ENCODE measurements at regions not wholly inside any gene's neighbourhood (a gene's known extent, or its start where the extent isn't known, plus 50 kb on each side); places are given as distances from the start of the nearest gene placed in this dataset.

GRCh38 chr4:152041295-152041694 lies 280.5 kb upstream of the GATB start:
- Mint-ChIP-seq H3K36me3 (peaks cover 0 to 3% of the 10 kb centered on the region in 2 donors), H3K9me3 (peaks cover 4 to 7% of the 10 kb centered on the region in 2 donors), H3K27ac (no peak overlapping the region), H3K4me3 (no peak overlapping the region), H3K27me3 (peaks cover 5 to 8% of the 10 kb centered on the region in 2 donors), H3K4me1 (peaks cover 11 to 28% of the 10 kb centered on the region in 2 donors)
- peak in 1 of 2 donors; percentile 53 for ATAC-seq (replicated peaks)
- DNase-seq: no peak

- Mint-ChIP-seq H3K36me3 (peaks cover 0 to 3% of the 10 kb centered on the region in 2 donors), H3K9me3 (peaks cover 4 to 7% of the 10 kb centered on the region in 2 donors), H3K27me3 (peaks cover 0 to 8% of the 10 kb centered on the region in 2 donors), H3K27ac (no peak overlapping the region), H3K4me1 (peaks cover 3 to 15% of the 10 kb centered on the region in 2 donors), H3K4me3 (no peak overlapping the region)
- ATAC-seq (replicated peaks) (no peak), DNase-seq (no peak)
Measured at GRCh38 chr4:152039691-152040090, 278.9 kb upstream of the GATB start.

GRCh38 chr4:152039023-152039481 lies 278.2 kb upstream of the GATB start:
- Mint-ChIP-seq H3K27me3 (peaks cover 0 to 8% of the 10 kb centered on the region in 2 donors), H3K9me3 (peaks cover 4 to 7% of the 10 kb centered on the region in 2 donors), H3K4me3 (no peak overlapping the region), H3K4me1 (peaks cover 3 to 10% of the 10 kb centered on the region in 2 donors), H3K27ac (no peak overlapping the region), H3K36me3 (peaks cover 0 to 3% of the 10 kb centered on the region in 2 donors)
- DNase-seq: no peak
- no peak for ATAC-seq (replicated peaks)

GRCh38 chr4:152038238-152038637 lies 277.4 kb upstream of the GATB start:
- ATAC-seq (replicated peaks) (no peak), DNase-seq (no peak)
- H3K4me3 Mint-ChIP-seq: no peak overlapping the region
- peaks cover 3 to 10% of the 10 kb centered on the region in 2 donors for H3K4me1 Mint-ChIP-seq
- H3K27me3 Mint-ChIP-seq: peaks cover 0 to 1% of the 10 kb centered on the region in 2 donors
- no peak overlapping the region for H3K27ac Mint-ChIP-seq
- H3K9me3 Mint-ChIP-seq: peaks cover 3% of the 10 kb centered on the region in 2 donors
- peaks cover 0 to 3% of the 10 kb centered on the region in 2 donors for H3K36me3 Mint-ChIP-seq

- no peak overlapping the region for H3K27ac Mint-ChIP-seq
- H3K4me1 Mint-ChIP-seq: peaks cover 3 to 10% of the 10 kb centered on the region in 2 donors
- DNase-seq (no peak), ATAC-seq (replicated peaks) (no peak)
- no peaks in the 10 kb centered on the region for H3K36me3 Mint-ChIP-seq
- no peak overlapping the region for H3K4me3 Mint-ChIP-seq
- H3K27me3 Mint-ChIP-seq: no peaks in the 10 kb centered on the region
- H3K9me3 Mint-ChIP-seq: no peaks in the 10 kb centered on the region
Measured at GRCh38 chr4:152037435-152037834, 276.6 kb upstream of the GATB start.

GRCh38 chr4:152033621-152034020 lies 272.8 kb upstream of the GATB start:
- DNase-seq (no peak), ATAC-seq (replicated peaks) (no peak)
- Mint-ChIP-seq H3K9me3 (no peaks in the 10 kb centered on the region), H3K36me3 (no peaks in the 10 kb centered on the region), H3K4me3 (no peak overlapping the region), H3K4me1 (no peaks in the 10 kb centered on the region), H3K27me3 (no peaks in the 10 kb centered on the region), H3K27ac (no peak overlapping the region)

- Mint-ChIP-seq H3K27me3 (no peaks in the 10 kb centered on the region), H3K36me3 (no peaks in the 10 kb centered on the region), H3K9me3 (no peaks in the 10 kb centered on the region), H3K4me3 (no peak overlapping the region), H3K27ac (no peak overlapping the region), H3K4me1 (no peaks in the 10 kb centered on the region)
- DNase-seq: no peak
- no peak for ATAC-seq (replicated peaks)
Measured at GRCh38 chr4:152032722-152033131, 271.9 kb upstream of the GATB start.

- H3K27me3 Mint-ChIP-seq: no peaks in the 10 kb centered on the region
- H3K27ac Mint-ChIP-seq: no peak overlapping the region
- no peak overlapping the region for H3K4me3 Mint-ChIP-seq
- DNase-seq: no peak
- ATAC-seq (replicated peaks): no peak
- H3K4me1 Mint-ChIP-seq: no peaks in the 10 kb centered on the region
- no peaks in the 10 kb centered on the region for H3K36me3 Mint-ChIP-seq
- no peaks in the 10 kb centered on the region for H3K9me3 Mint-ChIP-seq
Measured at GRCh38 chr4:152029631-152030030, 268.8 kb upstream of the GATB start.

- H3K27me3 Mint-ChIP-seq: no peaks in the 10 kb centered on the region
- no peak for DNase-seq
- H3K27ac Mint-ChIP-seq: no peak overlapping the region
- no peaks in the 10 kb centered on the region for H3K4me1 Mint-ChIP-seq
- ATAC-seq (replicated peaks): no peak
- H3K36me3 Mint-ChIP-seq: no peaks in the 10 kb centered on the region
- no peak overlapping the region for H3K4me3 Mint-ChIP-seq
- no peaks in the 10 kb centered on the region for H3K9me3 Mint-ChIP-seq
Measured at GRCh38 chr4:152028131-152028530, 267.3 kb upstream of the GATB start.

GRCh38 chr4:152024881-152025280 lies 264.1 kb upstream of the GATB start:
- Mint-ChIP-seq H3K4me3 (no peak overlapping the region), H3K27me3 (peaks cover 0 to 6% of the 10 kb centered on the region in 2 donors), H3K36me3 (no peaks in the 10 kb centered on the region), H3K4me1 (no peaks in the 10 kb centered on the region), H3K27ac (no peak overlapping the region), H3K9me3 (no peaks in the 10 kb centered on the region)
- ATAC-seq (replicated peaks) (no peak), DNase-seq (no peak)

GRCh38 chr4:152023674-152024073 lies 262.9 kb upstream of the GATB start:
- H3K4me1 Mint-ChIP-seq: no peaks in the 10 kb centered on the region
- H3K4me3 Mint-ChIP-seq: no peak overlapping the region

GRCh38 chr4:152022543-152022942 lies 261.7 kb upstream of the GATB start:
- Mint-ChIP-seq H3K4me1 (no peaks in the 10 kb centered on the region), H3K36me3 (no peaks in the 10 kb centered on the region), H3K4me3 (no peak overlapping the region), H3K9me3 (no peaks in the 10 kb centered on the region), H3K27ac (no peak overlapping the region), H3K27me3 (peaks cover 0 to 6% of the 10 kb centered on the region in 2 donors)
- DNase-seq (no peak), ATAC-seq (replicated peaks) (no peak)

More at GRCh38 chr4:152023674-152024073, 262.9 kb upstream of the GATB start:
- Mint-ChIP-seq H3K27me3 (peaks cover 0 to 6% of the 10 kb centered on the region in 2 donors), H3K27ac (no peak overlapping the region), H3K36me3 (no peaks in the 10 kb centered on the region), H3K9me3 (no peaks in the 10 kb centered on the region)
- DNase-seq (no peak), ATAC-seq (replicated peaks) (no peak)

- no peak for ATAC-seq (replicated peaks)
Measured at GRCh38 chr4:152021788-152022438, 261.1 kb upstream of the GATB start.

GRCh38 chr4:152020073-152020472 lies 259.3 kb upstream of the GATB start:
- no peaks in the 10 kb centered on the region for H3K4me1 Mint-ChIP-seq
- no peaks in the 10 kb centered on the region for H3K36me3 Mint-ChIP-seq
- DNase-seq: no peak
- H3K9me3 Mint-ChIP-seq: no peaks in the 10 kb centered on the region
- ATAC-seq (replicated peaks): no peak
- no peak overlapping the region for H3K27ac Mint-ChIP-seq
- no peak overlapping the region for H3K4me3 Mint-ChIP-seq
- peaks cover 0 to 6% of the 10 kb centered on the region in 2 donors for H3K27me3 Mint-ChIP-seq

More at GRCh38 chr4:152021788-152022438, 261.1 kb upstream of the GATB start:
- no peak overlapping the region for H3K27ac Mint-ChIP-seq
- no peaks in the 10 kb centered on the region for H3K4me1 Mint-ChIP-seq
- no peaks in the 10 kb centered on the region for H3K9me3 Mint-ChIP-seq
- H3K27me3 Mint-ChIP-seq: peaks cover 0 to 6% of the 10 kb centered on the region in 2 donors
- DNase-seq: no peak
- H3K4me3 Mint-ChIP-seq: no peak overlapping the region
- no peaks in the 10 kb centered on the region for H3K36me3 Mint-ChIP-seq

GRCh38 chr4:152016303-152016620 lies 255.5 kb upstream of the GATB start:
- Mint-ChIP-seq H3K4me1 (peaks cover 14 to 23% of the 10 kb centered on the region in 2 donors), H3K27me3 (peaks cover 0 to 6% of the 10 kb centered on the region in 2 donors), H3K4me3 (no peak overlapping the region), H3K36me3 (no peaks in the 10 kb centered on the region), H3K9me3 (peaks cover 0 to 4% of the 10 kb centered on the region in 2 donors), H3K27ac (no peak overlapping the region)
- ATAC-seq (replicated peaks): no peak
- DNase-seq: no peak

All from stimulated activated naive B cell treated with anti-CD40 and anti-IgM and Interleukin-4, amounts not matched to agents 10 μg/mL and 1 μg/mL and 100 μg/mL, for 72 hours (primary cell).